Heart right ventricle (tissue), 16 donors: ENCODE measurements at regions not wholly inside any gene's neighbourhood (a gene's known extent, or its start where the extent isn't known, plus 50 kb on each side); places are given as distances from the start of the nearest gene placed in this dataset.

Experiments used
- ATAC-seq, 8 donors: fragments of 200-7000 bp; cut with Tn5 transposase; one replicate each; pipeline ENCODE4 v1.9.1; 2020; ENCODE audit warnings: mild to moderate bottlenecking in 8 of 8, moderate library complexity in 8 of 8, moderate number of reproducible peaks in 1 of 8
- DNase-seq, 2 donors: peaks; one replicate each; pipeline ENCODE4 v3.0.0-alpha.2; 2020
- H3K27ac ChIP-seq, 10 donors: fragments of 200-600 bp; sonication (generic) in 2 of 10; one replicate each; pipeline versions ENCODE4 v1.5.0 to v1.8.0; 2020 to 2022; ENCODE audit warnings: mild to moderate bottlenecking in 3 of 10
- H3K27me3 ChIP-seq, 7 donors: fragments of 200-600 bp; one replicate each; pipeline ENCODE4 v1.8.0; 2021 to 2022; ENCODE audit warnings: mild to moderate bottlenecking in 2 of 7
- H3K36me3 ChIP-seq, 9 donors: fragments of 200-600 bp; sonication (generic) in 1 of 9; one replicate each; pipeline versions ENCODE4 v1.5.0 to v1.8.0; 2020 to 2022; ENCODE audit warnings: mild to moderate bottlenecking in 2 of 9
- H3K4me1 ChIP-seq, 9 donors: fragments of 200-600 bp; sonication (generic) in 1 of 9; one replicate each; pipeline versions ENCODE4 v1.5.0 to v1.8.0; 2020 to 2022; ENCODE audit warnings: mild to moderate bottlenecking in 4 of 9
- H3K4me3 ChIP-seq, 10 donors: fragments of 200-600 bp; sonication (generic) in 2 of 10; one replicate each; pipeline versions ENCODE4 v1.5.0 to v1.8.0; 2020 to 2022; ENCODE audit warnings: mild to moderate bottlenecking in 7 of 10, moderate library complexity in 2 of 10
- H3K9me3 ChIP-seq, 11 donors: fragments of 200-600 bp in 10 of 11; sonication (generic) in 2 of 11; one replicate each; pipeline versions ENCODE4 v1.5.0 to v1.8.0; 2013 to 2022; ENCODE audit warnings: mild to moderate bottlenecking in 2 of 11, control low read depth in 1 of 11, moderate library complexity in 1 of 11
- CTCF ChIP-seq, 9 donors: fragments of 200-600 bp; sonication (generic) in 2 of 9; IDR thresholded peaks; one replicate each; pipeline versions ENCODE4 v1.5.0 to v1.8.0; 2021 to 2022; ENCODE audit warnings: antibody characterized with exemption in 9 of 9, mild to moderate bottlenecking in 5 of 9, moderate library complexity in 1 of 9
- WGBS, 2 donors: extraction: QIAGEN DNeasy Blood & Tissue Kit; methylation state at CpG; one replicate each; pipeline ENCODE4 v1.1.7; 2013; ENCODE audit warnings: inconsistent platforms in 1 of 2; 5-methylcytosine and 5-hydroxymethylcytosine counted together
- intact Hi-C, 10 donors: fragments of 100-400 bp; cut with DNase I; formaldehyde crosslinking; loops; one replicate each; pipeline versions ENCODE4 v1.11.1 to v1.14.2; 2022
- donor health status: Arrhythmogenic right ventricular cardiomyopathy.
- donor health status: ischemic (EF 13 %, LVEDD 7.1; RV severe dilation, severe dysfunction).
- donor health status: healthy with polysubstance abuse.
- donor health status: DM: no; HTN: yes; CAD: no.
- donor health status: DM: no; HTN: no; CAD: no.
- donor health status: ischemic (EF 25% LVEDD 6.9; RV normal size, moderate dysfunction).
- donor health status: ischemic (EF 25% LVEDD 5.7; RV mildly dilated, moderate dysfunction).
- donor health status: healthy.
- donor health status: DM: yes; HTN: yes; CAD: no.
- donor health status: Ischemic cardiomyopathy.
- donor health status: ischemic (EF 35%, LVEDD 5.7; RV mildly dilated, moderate dysfunction).
- donor health status: nonischemic (EF 11% LVEDD 7.7; RV severe dilation, severe dysfunction).
- donor health status: DM: yes; HTN: yes; CAD: no.
- donor health status: PGD.
- donor health status: ischemic (EF 29% LVEDD 5.4; RV normal size, mild dysfunction).
- donor health status: nonischemic (EF 23%, LVEDD 6.1; RV moderate dilation, normal function).

- 40 to 55% methylated on average over 12 of the region's 12 CpGs for WGBS, 2 donors
- Histone ChIP-seq H3K27me3 (no peaks in the 10 kb centered on the region), H3K9me3 (no peaks in the 10 kb centered on the region), H3K27ac (peak overlapping the region; percentile 48 to 89 (median 78)), H3K36me3 (no peaks in the 10 kb centered on the region), H3K4me3 (peak overlapping the region in 6 of 10 donors; percentile 11 to 37 (median 26)), H3K4me1 (peaks cover 2 to 57% (median 40%) of the 10 kb centered on the region in 9 donors)
- peak in 7 of 8 donors; percentile 55 to 74 (median 68) for ATAC-seq
- TF ChIP-seq CTCF (IDR thresholded peaks at IDR 0.05): no peak
- DNase-seq: peak; percentile 30 to 40
- intact Hi-C loops: loop anchor here in 2 of 10 donors (5.0 to 10.0 kb wide), 3 partner anchors 57 to 149 kb away; no protein-coding TSS in a partner anchor
Measured at GRCh38 chr2:64203858-64204632, 59.8 kb upstream of the PELI1 start.

- DNase-seq (no peak), ATAC-seq (no peak)
- no peak for TF ChIP-seq CTCF (IDR thresholded peaks at IDR 0.05)
- H3K27me3 ChIP-seq: no peaks in the 10 kb centered on the region
- WGBS, 2 donors: 80 to 84% methylated on average over 6 of the region's 6 CpGs
- intact Hi-C loops: loop anchor here in 2 of 10 donors (5.0 to 10.0 kb wide), 3 partner anchors 57 to 150 kb away; no protein-coding TSS in a partner anchor
- H3K4me3 ChIP-seq: no peak overlapping the region
- H3K36me3 ChIP-seq: no peaks in the 10 kb centered on the region
- H3K9me3 ChIP-seq: no peaks in the 10 kb centered on the region
- peaks cover 2 to 56% (median 40%) of the 10 kb centered on the region in 9 donors for H3K4me1 ChIP-seq
- peak overlapping the region; percentile 48 to 89 (median 78) for H3K27ac ChIP-seq
Measured at GRCh38 chr2:64204703-64205102, 60.5 kb upstream of the PELI1 start.

GRCh38 chr2:64205415-64205814, 61.2 kb upstream of the PELI1 start:
- no peaks in the 10 kb centered on the region for H3K9me3 ChIP-seq
- no peak for ATAC-seq
- peak overlapping the region in 3 of 10 donors; percentile 24 to 89 (median 85) for H3K27ac ChIP-seq
- DNase-seq: no peak
- no peaks in the 10 kb centered on the region for H3K36me3 ChIP-seq
- WGBS, 2 donors: 66 to 85% methylated on average over 2 of the region's 2 CpGs
- no peak overlapping the region for H3K4me3 ChIP-seq
- no peaks in the 10 kb centered on the region for H3K27me3 ChIP-seq
- intact Hi-C loops: loop anchor here in 1 of 10 donors (10.0 kb wide), 1 partner anchor 151 kb away; no protein-coding TSS in a partner anchor
- H3K4me1 ChIP-seq: peaks cover 2 to 49% (median 36%) of the 10 kb centered on the region in 9 donors
- TF ChIP-seq CTCF (IDR thresholded peaks at IDR 0.05): no peak

GRCh38 chr2:64207573-64207972, 63.4 kb upstream of the PELI1 start:
- TF ChIP-seq CTCF (IDR thresholded peaks at IDR 0.05): no peak
- DNase-seq: no peak
- H3K27ac ChIP-seq: no peak overlapping the region
- H3K27me3 ChIP-seq: no peaks in the 10 kb centered on the region
- H3K9me3 ChIP-seq: no peaks in the 10 kb centered on the region
- intact Hi-C loops: loop anchor here in 1 of 10 donors (10.0 kb wide), 1 partner anchor 153 kb away; no protein-coding TSS in a partner anchor
- H3K4me1 ChIP-seq: peaks cover 2 to 51% (median 22%) of the 10 kb centered on the region in 9 donors
- no peak for ATAC-seq
- H3K36me3 ChIP-seq: no peaks in the 10 kb centered on the region
- 100% methylated on average over 1 of the region's 1 CpG for WGBS, 2 donors
- no peak overlapping the region for H3K4me3 ChIP-seq
